ENCODE measurements at regions not wholly inside any gene's neighbourhood (a gene's known extent, or its start where the extent isn't known, plus 50 kb on each side); places are given as distances from the start of the nearest gene placed in this dataset.

DNA sequence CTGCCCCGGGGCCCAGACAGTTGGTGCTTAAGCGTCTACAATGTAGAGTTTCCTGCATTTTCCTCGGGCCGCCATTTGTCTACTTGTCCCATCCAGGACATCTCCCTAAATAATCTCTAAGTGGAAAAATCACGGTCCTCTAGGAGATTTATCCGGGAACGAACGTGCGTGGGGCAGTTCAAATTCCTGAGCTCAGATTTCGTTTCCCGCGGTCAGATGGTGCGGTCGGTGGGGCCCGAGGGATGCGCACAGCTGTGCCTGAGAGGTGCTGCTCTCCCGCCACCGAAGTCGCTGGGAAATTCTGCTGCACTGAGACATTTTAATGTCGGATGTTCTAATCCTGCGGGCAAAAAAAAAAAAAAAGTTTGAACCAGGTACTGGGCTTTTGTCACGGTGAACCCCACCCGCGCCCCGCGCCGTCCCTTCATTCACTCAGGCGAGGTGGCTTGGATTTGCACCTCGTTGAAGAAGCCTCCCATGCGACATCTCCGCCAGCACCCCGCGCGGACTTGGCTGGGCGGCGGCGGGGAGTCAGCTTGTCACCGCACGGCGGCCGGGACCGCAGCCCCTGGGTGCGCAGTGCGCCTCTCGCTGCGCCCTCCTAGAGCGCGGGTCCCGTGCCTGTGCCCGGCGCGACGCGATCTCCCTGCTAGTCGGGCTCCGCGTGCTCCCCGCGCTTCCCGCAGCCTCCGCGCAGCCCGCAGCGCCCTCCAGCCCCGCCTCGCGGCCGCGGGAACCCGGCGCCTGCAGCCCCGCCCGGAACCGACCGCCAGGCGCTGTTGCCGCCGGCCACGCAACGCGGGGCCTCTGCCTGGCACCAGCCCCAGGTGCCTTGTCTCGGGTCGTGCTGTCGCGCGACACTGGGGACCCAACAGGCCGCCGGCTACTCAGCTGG is 191.9 kb upstream of the TCF4 start (continued):
- TF ChIP-seq OSR2 (tag by site-specific recombination; IDR thresholded peaks at IDR 0.05): no peak
- TF ChIP-seq, protein P1, sequence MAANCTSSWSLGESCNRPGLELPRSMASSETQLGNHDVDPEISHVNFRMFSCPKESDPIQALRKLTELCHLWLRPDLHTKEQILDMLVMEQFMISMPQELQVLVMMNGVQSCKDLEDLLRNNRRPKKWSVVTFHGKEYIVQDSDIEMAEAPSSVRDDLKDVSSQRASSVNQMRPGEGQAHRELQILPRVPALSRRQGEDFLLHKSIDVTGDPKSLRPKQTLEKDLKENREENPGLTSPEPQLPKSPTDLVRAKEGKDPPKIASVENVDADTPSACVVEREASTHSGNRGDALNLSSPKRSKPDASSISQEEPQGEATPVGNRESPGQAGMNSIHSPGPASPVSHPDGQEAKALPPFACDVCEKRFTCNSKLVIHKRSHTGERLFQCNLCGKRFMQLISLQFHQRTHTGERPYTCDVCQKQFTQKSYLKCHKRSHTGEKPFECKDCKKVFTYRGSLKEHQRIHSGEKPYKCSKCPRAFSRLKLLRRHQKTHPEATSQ (tag by site-specific recombination; IDR thresholded peaks at IDR 0.05): no peak
- TF ChIP-seq ZNF623 (tag by site-specific recombination; IDR thresholded peaks at IDR 0.05): no peak
- no peak for TF ChIP-seq ZNF837 (tag by site-specific recombination; IDR thresholded peaks at IDR 0.05)
- no peak for TF ChIP-seq GLI4 (tag by site-specific recombination; IDR thresholded peaks at IDR 0.05)
- TF ChIP-seq ZBTB1 (tag by site-specific recombination; IDR thresholded peaks at IDR 0.05): no peak
- no peak for TF ChIP-seq SALL2 (tag by site-specific recombination; IDR thresholded peaks at IDR 0.05; ENCODE audit: borderline replicate concordance)
- TF ChIP-seq ZNF521 (tag by site-specific recombination; IDR thresholded peaks at IDR 0.05): no peak
- no peak for TF ChIP-seq ZNF239 (tag by site-specific recombination; IDR thresholded peaks at IDR 0.05)
- no peak for TF ChIP-seq ZNF843 (tag by site-specific recombination; IDR thresholded peaks at IDR 0.05)
- TF ChIP-seq ZNF248 (tag by site-specific recombination; IDR thresholded peaks at IDR 0.05): no peak
- no peak for TF ChIP-seq ZBTB44 (tag by site-specific recombination; IDR thresholded peaks at IDR 0.05)
- no peak for TF ChIP-seq ZBTB7A (tag by site-specific recombination; IDR thresholded peaks at IDR 0.05; ENCODE audit: low read depth)
- TF ChIP-seq ZFP37 (tag by site-specific recombination; IDR thresholded peaks at IDR 0.05): no peak
- no peak for TF ChIP-seq ZBTB17 (tag by site-specific recombination; IDR thresholded peaks at IDR 0.05)
- TF ChIP-seq ZIC2 (tag by site-specific recombination; IDR thresholded peaks at IDR 0.05): peak; percentile 7; the same call in 1 of the 2 replicates
- TF ChIP-seq ZNF112 (tag by site-specific recombination; IDR thresholded peaks at IDR 0.05): no peak

DNA sequence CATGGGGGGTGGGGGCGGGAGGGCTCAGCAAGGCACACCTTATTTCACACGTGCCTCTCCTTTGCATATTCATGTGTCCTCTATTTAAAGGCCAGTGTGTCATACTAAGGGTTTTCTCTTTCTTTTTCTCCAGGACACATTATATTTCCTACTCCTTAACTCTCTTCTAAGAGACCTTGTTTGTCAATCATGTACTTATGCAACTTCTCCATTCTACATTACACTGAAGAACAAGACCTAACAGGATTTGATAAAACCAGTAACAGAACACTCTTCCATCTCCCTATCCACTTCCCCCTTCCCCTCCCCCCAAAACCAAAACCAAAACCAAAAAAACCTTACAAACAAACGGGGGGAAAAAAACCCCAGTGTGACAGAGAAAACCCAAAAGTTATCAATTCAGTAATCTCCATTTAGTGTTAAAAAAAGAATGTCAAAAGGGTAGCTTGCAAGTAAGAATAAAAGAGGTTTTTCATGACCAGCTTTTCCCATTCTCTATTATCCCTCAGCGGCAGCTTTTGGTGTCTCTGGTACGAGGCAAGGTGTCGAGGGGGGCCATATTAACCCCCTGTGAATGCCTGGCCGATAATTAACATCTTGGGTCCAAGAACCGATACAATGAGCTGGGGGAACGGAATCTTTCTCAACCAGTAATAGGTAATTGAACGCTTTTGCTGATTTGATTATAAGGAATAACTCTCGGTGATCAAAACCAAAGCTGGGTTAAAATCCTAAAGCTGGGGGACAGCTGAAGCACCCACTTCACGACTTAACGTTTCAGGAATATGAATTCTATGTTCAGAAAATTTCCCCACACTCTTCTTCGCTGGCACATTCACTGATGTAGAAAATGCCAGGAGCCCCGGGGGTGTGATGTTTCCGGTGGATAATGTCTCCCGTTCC is 191.0 kb upstream of the TCF4 start:
- Histone ChIP-seq H3K27ac (ENCODE audit: extremely low read depth, low read depth, low read length) (no peak overlapping the region; the same call in 1 of the 2 replicates), H3K9me3 (ENCODE audit: control insufficient read depth, insufficient read depth, low read depth, low read length) (no peaks in the 10 kb centered on the region), H3K36me3 (ENCODE audit: control insufficient read depth in 2 of 2, insufficient read depth in 1 of 2, low read length in 2 of 2) (no peaks in the 10 kb centered on the region), H3K4me3 (ENCODE audit: low read depth, low read length) (peak overlapping the region; percentile 51), H3K4me1 (ENCODE audit: control insufficient read depth, insufficient read depth, low read length) (peaks cover 6% of the 10 kb centered on the region; the same call in 1 of the 2 replicates)
- CTCF ChIA-PET: interaction anchor here (0.7 to 3.5 kb wide), 15 partner anchors 11 to 612 kb away, joined by 3 to 18 read pairs (median 3); no protein-coding TSS in a partner anchor
- no peak for TF ChIP-seq ZFHX2 (tag by site-specific recombination; conservative IDR thresholded peaks at IDR 0.05)
- no peak for TF ChIP-seq ZNF121 (tag by site-specific recombination; IDR thresholded peaks at IDR 0.05)
- no peak for TF ChIP-seq CTCF (tag by site-specific recombination; IDR thresholded peaks at IDR 0.05)
- peak; percentile 68; the same call in 1 of the 2 replicates for TF ChIP-seq ZBTB20 (tag by site-specific recombination; IDR thresholded peaks at IDR 0.05)
- no peak for TF ChIP-seq ZNF544 (tag by site-specific recombination; IDR thresholded peaks at IDR 0.05)
- no peak for TF ChIP-seq ZNF404 (tag by site-specific recombination; IDR thresholded peaks at IDR 0.05)
- POLR2A ChIA-PET: interaction anchor here (0.5 to 1.0 kb wide), 2 partner anchors 192 to 1553 kb away, joined by 3 read pairs; no protein-coding TSS in a partner anchor
